HCT116 (cell line): ENCODE measurements at regions not wholly inside any gene's neighbourhood (a gene's known extent, or its start where the extent isn't known, plus 50 kb on each side); places are given as distances from the start of the nearest gene placed in this dataset.

Source experiments
- ATAC-seq: fragments of 200-7000 bp; cut with Tn5 transposase; 2 replicates; pipeline ENCODE4 v1.9.1; 2020; ENCODE audit warnings: mild to moderate bottlenecking, moderate library complexity
- BruUV-seq: library from RNA; stranded (reverse); fragments of 400-500 nt; replicated peaks from 2 replicates; lab custom pipeline; 2021; lab: Mats Ljungman, UMichigan
- CTCF ChIA-PET: fragments of 300-600 bp; sonication (Branson Sonifier 250); formaldehyde crosslinking; loops from one replicate; lab custom pipeline; 2021; ENCODE audit warnings: antibody characterized with exemption; lab: Charles Lee
- POLR2A ChIA-PET: fragments of 300-600, 350-600 bp; sonication (Branson Sonifier 250); formaldehyde crosslinking; loops from one replicate; lab custom pipeline; 2021; ENCODE audit warnings: antibody characterized with exemption; lab: Charles Lee
- RAD21 ChIA-PET, 2 experiments: fragments of 300-600 bp; sonication (Branson Sonifier 250); formaldehyde crosslinking; loops; one replicate each; lab custom pipeline; 2023; ENCODE audit warnings: low total read pairs in 2 of 2; ENCODE audit not compliant: uncharacterized antibody in 2 of 2, unreplicated experiment in 2 of 2, low non-redundant PET in 1 of 2; lab: Charles Lee
- DNase-seq: peaks from one replicate; pipeline ENCODE4 v3.0.0-alpha.2; 2010; ENCODE audit warnings: low read depth, low spot score
- H2AFZ ChIP-seq: fragments of 200-600 bp; shearing (Covaris generic), sonication (generic); 2 replicates; pipeline ENCODE4 v1.6.1; 2017; ENCODE audit warnings: low read depth, mixed run types, mixed read lengths, antibody characterized with exemption, low read length; ENCODE audit not compliant: poor library complexity, severe bottlenecking
- H3K27ac ChIP-seq: 2 replicates; pipeline ENCODE4 v1.5.1; 2012; ENCODE audit warnings: low read depth, low read length
- H3K27me3 ChIP-seq: fragments of 200-600 bp; sonication (generic); 2 replicates; pipeline ENCODE4 v1.6.1; 2016; ENCODE audit warnings: mixed run types, low read length, mixed read lengths; ENCODE audit not compliant: insufficient read depth
- H3K36me3 ChIP-seq, 2 experiments: fragments of 200-500 bp in 1 of 2; fragments of 200-600 bp in 1 of 2; sonication (Bioruptor generic) in 1 of 2; sonication (generic) in 1 of 2; 2 replicates each; pipeline versions ENCODE4 v1.5.1 to v1.6.1; 2014 to 2016; ENCODE audit warnings: low read length in 2 of 2, inconsistent platforms in 1 of 2, mixed read lengths in 1 of 2, mixed run types in 1 of 2; ENCODE audit not compliant: insufficient read depth in 2 of 2, control insufficient read depth in 1 of 2
- H3K4me1 ChIP-seq, 2 experiments: fragments of 200-600 bp in 1 of 2; sonication (generic) in 1 of 2; 2 replicates each; pipeline versions ENCODE4 v1.5.1 to v1.6.1; 2012 to 2017; ENCODE audit warnings: low read length in 2 of 2, inconsistent platforms in 1 of 2, mild to moderate bottlenecking in 1 of 2, mixed read lengths in 1 of 2, mixed run types in 1 of 2, moderate library complexity in 1 of 2; ENCODE audit not compliant: insufficient read depth in 2 of 2, control insufficient read depth in 1 of 2
- H3K4me2 ChIP-seq: fragments of 200-600 bp; sonication (generic); 2 replicates; pipeline ENCODE4 v1.6.1; 2017; ENCODE audit warnings: mixed run types, low read length, mixed read lengths
- H3K4me3 ChIP-seq, 2 experiments: fragments of 200-600 bp in 1 of 2; sonication (generic) in 1 of 2; replicated peaks in 1 of 2; 2 replicates each; pipeline ENCODE4 v1.5.1; 2011 to 2016; ENCODE audit warnings: low read length in 2 of 2, control low read depth in 1 of 2, low read depth in 1 of 2, mild to moderate bottlenecking in 1 of 2, mixed read lengths in 1 of 2, mixed run types in 1 of 2
- H3K79me2 ChIP-seq: fragments of 200-600 bp; sonication (generic); 2 replicates; pipeline ENCODE4 v1.6.1; 2017; ENCODE audit warnings: mild to moderate bottlenecking, mixed run types, low read length, moderate library complexity, mixed read lengths; ENCODE audit not compliant: insufficient read depth
- H3K9ac ChIP-seq: fragments of 200-600 bp; sonication (generic); 2 replicates; pipeline ENCODE4 v1.6.1; 2016; ENCODE audit warnings: low read length, mixed read lengths
- H3K9me2 ChIP-seq: fragments of 200-600 bp; sonication (generic), shearing (Covaris generic); 2 replicates; pipeline ENCODE4 v1.6.1; 2017; ENCODE audit warnings: mixed run types, mild to moderate bottlenecking, moderate library complexity; ENCODE audit not compliant: insufficient read depth
- H3K9me3 ChIP-seq, 2 experiments: fragments of 200-500 bp in 1 of 2; fragments of 200-600 bp in 1 of 2; sonication (Bioruptor generic) in 1 of 2; sonication (generic) in 1 of 2; 2 replicates each; pipeline ENCODE4 v1.6.1; 2014 to 2017; ENCODE audit warnings: low read length in 2 of 2, mixed read lengths in 2 of 2, inconsistent platforms in 1 of 2, low read depth in 1 of 2, mild to moderate bottlenecking in 1 of 2, mixed run types in 1 of 2, moderate library complexity in 1 of 2; ENCODE audit not compliant: control insufficient read depth in 1 of 2, insufficient read depth in 1 of 2
- H4K20me1 ChIP-seq: fragments of 200-600 bp; sonication (generic), shearing (Covaris generic); 2 replicates; pipeline ENCODE4 v1.6.1; 2017; ENCODE audit warnings: mixed run types, mild to moderate bottlenecking, moderate library complexity; ENCODE audit not compliant: insufficient read depth
- ATF3 ChIP-seq: IDR thresholded peaks from 2 replicates; pipeline ENCODE4 v1.6.1; 2012
- CBX3 ChIP-seq: IDR thresholded peaks from 2 replicates; pipeline ENCODE4 v1.6.1; 2012; ENCODE audit warnings: low read depth
- CEBPB ChIP-seq: IDR thresholded peaks from 2 replicates; pipeline ENCODE4 v1.6.1; 2012; ENCODE audit warnings: low read depth
- CTCF ChIP-seq, 3 experiments: fragments of 200-600 bp in 1 of 3; sonication (generic) in 1 of 3; IDR thresholded peaks in 2 of 3; conservative IDR thresholded peaks in 1 of 3; 2 replicates each; pipeline ENCODE4 v1.5.1; 2012 to 2017; ENCODE audit warnings: low read depth in 2 of 3, low read length in 2 of 3, antibody characterized with exemption in 1 of 3, borderline replicate concordance in 1 of 3, control low read depth in 1 of 3, mild to moderate bottlenecking in 1 of 3, mixed read lengths in 1 of 3, mixed run types in 1 of 3, moderate library complexity in 1 of 3; ENCODE audit not compliant: insufficient read depth in 1 of 3
- EGR1 ChIP-seq: IDR thresholded peaks from 2 replicates; pipeline ENCODE4 v1.6.1; 2012; ENCODE audit warnings: low read depth
- EZH2 ChIP-seq: fragments of 200-600 bp; sonication (generic); IDR thresholded peaks from 2 replicates; pipeline ENCODE4 v1.6.1; 2017; ENCODE audit warnings: antibody characterized with exemption, mixed run types
- EZH2phosphoT487 ChIP-seq: fragments of 200-600 bp; IDR thresholded peaks from 2 replicates; pipeline ENCODE4 v1.6.1; 2018; ENCODE audit warnings: antibody characterized with exemption, borderline replicate concordance
- FOSL1 ChIP-seq: IDR thresholded peaks from 2 replicates; pipeline ENCODE4 v1.6.1; 2012; ENCODE audit warnings: low read depth
- JUND ChIP-seq: IDR thresholded peaks from 2 replicates; pipeline ENCODE4 v1.6.1; 2012
- POLR2A ChIP-seq: IDR thresholded peaks from 2 replicates; pipeline ENCODE4 v1.7.0; 2011; ENCODE audit warnings: borderline replicate concordance; ENCODE audit not compliant: insufficient read depth, insufficient read length; ENCODE audit errors: extremely low read depth
- POLR2AphosphoS5 ChIP-seq: IDR thresholded peaks from 2 replicates; pipeline ENCODE4 v1.6.1; 2011; ENCODE audit warnings: mild to moderate bottlenecking, low read depth, low read length, moderate library complexity
- RAD21 ChIP-seq: IDR thresholded peaks from 2 replicates; pipeline ENCODE4 v1.6.1; 2012; ENCODE audit warnings: low read depth, mild to moderate bottlenecking
- SIN3A ChIP-seq: IDR thresholded peaks from 2 replicates; pipeline ENCODE4 v1.6.1; 2012; ENCODE audit warnings: low read depth
- SP1 ChIP-seq: IDR thresholded peaks from 2 replicates; pipeline ENCODE4 v1.6.1; 2012; ENCODE audit warnings: low read depth
- SRF ChIP-seq: IDR thresholded peaks from 2 replicates; pipeline ENCODE4 v1.6.1; 2012; ENCODE audit warnings: low read depth
- TCF7L2 ChIP-seq: IDR thresholded peaks from 2 replicates; pipeline ENCODE4 v1.7.0; 2011; ENCODE audit warnings: borderline replicate concordance, inconsistent platforms; ENCODE audit not compliant: insufficient read depth, insufficient read length; ENCODE audit errors: extremely low read depth
- ZFX ChIP-seq: fragments of 450-650 bp; IDR thresholded peaks from 2 replicates; pipeline ENCODE4 v1.6.1; 2017
- ZNF274 ChIP-seq: fragments of 200-500 bp; sonication (Bioruptor generic); IDR thresholded peaks from 2 replicates; pipeline ENCODE4 v1.6.1; 2014; ENCODE audit warnings: mild to moderate bottlenecking, low read depth, low read length, inconsistent platforms
- intact Hi-C: fragments of 100-400 bp; cut with micrococcal nuclease; formaldehyde crosslinking; loops from 2 replicates; pipeline ENCODE4 v1.10.0; 2022
- TF ChIP-seq, protein P1 (sequence below): IDR thresholded peaks from 2 replicates; pipeline ENCODE4 v1.6.1; 2011; ENCODE audit warnings: mild to moderate bottlenecking, low read length, moderate library complexity; ENCODE audit not compliant: insufficient replicate concordance; ENCODE audit errors: extremely low read depth

DNA sequence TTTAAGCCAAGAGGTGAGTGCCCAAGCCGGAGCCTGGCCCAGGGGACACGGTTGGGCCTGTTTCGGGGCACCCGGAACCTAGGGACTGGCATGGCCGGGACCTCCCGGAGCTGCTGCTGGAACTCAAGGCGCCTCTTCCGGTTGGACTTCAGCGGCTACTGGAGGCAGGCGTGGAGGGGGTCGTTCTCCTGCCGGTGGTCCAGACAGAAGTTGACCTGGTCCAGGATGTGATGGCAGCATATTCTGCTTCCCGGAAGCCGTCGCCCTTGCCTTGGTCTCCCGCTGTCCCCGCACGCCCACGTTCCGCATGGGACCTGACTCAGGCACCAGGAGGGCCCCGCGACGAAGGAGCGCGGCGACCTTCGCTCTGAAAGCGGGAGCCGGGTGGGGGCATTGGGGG lies 240.8 kb downstream of the FOXA2 start:
- BruUV-seq = no TSS peak
- peaks cover 2 to 16% of the 10 kb centered on the region in 2 experiments; a peak in 2 of 4 replicates for H3K4me1 ChIP-seq
- H3K36me3 ChIP-seq = no peaks in the 10 kb centered on the region
- CTCF ChIA-PET = no interaction called here
- no peak overlapping the region for H3K4me2 ChIP-seq
- intact Hi-C loops = loop anchor here (5.0 kb wide), 1 partner anchor 34 kb away; no protein-coding TSS in a partner anchor
- no peaks in the 10 kb centered on the region for H3K9me3 ChIP-seq
- no peaks in the 10 kb centered on the region for H4K20me1 ChIP-seq
- H3K27me3 ChIP-seq = no peaks in the 10 kb centered on the region
- no peaks in the 10 kb centered on the region for H3K79me2 ChIP-seq
- no peak for TF ChIP-seq POLR2A
- H3K9me2 ChIP-seq = no peaks in the 10 kb centered on the region
- H3K4me3 ChIP-seq = no peak overlapping the region
- POLR2A ChIA-PET = no interaction called here
- no peak overlapping the region for H2AFZ ChIP-seq
- DNase-seq (no peak), ATAC-seq (no peak)
- H3K9ac ChIP-seq = no peak overlapping the region
- RAD21 ChIA-PET = no interaction called here
- no peak overlapping the region for H3K27ac ChIP-seq

DNA sequence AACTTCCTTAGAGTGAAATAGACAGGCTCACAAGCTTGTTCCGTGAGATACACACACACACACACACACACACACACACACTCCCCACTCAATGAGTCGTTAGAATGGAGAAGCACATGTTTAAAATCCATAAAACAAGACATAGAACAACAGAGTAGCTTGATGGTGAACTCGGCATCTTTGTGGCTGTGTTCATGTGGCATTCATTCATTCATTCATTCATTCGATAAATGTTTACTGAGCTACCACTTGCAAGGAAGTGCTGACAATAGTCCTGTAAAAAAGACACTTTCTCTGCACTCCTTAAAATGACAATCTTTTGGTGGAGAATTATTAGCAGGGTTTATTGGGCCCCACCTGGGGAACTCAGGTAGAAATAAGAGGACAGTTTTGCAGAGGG lies 242.0 kb downstream of the FOXA2 start:
- Histone ChIP-seq H3K79me2 (no peaks in the 10 kb centered on the region), H3K4me3 (no peak overlapping the region), H3K27ac (no peak overlapping the region), H3K36me3 (no peaks in the 10 kb centered on the region), H2AFZ (no peak overlapping the region), H4K20me1 (no peaks in the 10 kb centered on the region), H3K4me2 (no peak overlapping the region), H3K9ac (no peak overlapping the region), H3K4me1 (peaks cover 2 to 16% of the 10 kb centered on the region in 2 experiments; a peak in 2 of 4 replicates), H3K9me2 (no peaks in the 10 kb centered on the region), H3K27me3 (no peaks in the 10 kb centered on the region), H3K9me3 (no peaks in the 10 kb centered on the region)
- no TSS peak for BruUV-seq
- no peak for DNase-seq
- ChIA-PET RAD21 (interaction anchor here in 1 of 2 experiments (1.4 kb wide), 1 partner anchor 343 kb away, joined by 3 read pairs; no protein-coding TSS in a partner anchor), CTCF (interaction anchor here (1.2 to 5.7 kb wide), 3 partner anchors 244 to 709 kb away, joined by 3 to 79 read pairs (median 72); no protein-coding TSS in a partner anchor), POLR2A (interaction anchor here (0.6 kb wide), 1 partner anchor 115 kb away, joined by 3 read pairs; no protein-coding TSS in a partner anchor)
- no peak for ATAC-seq
- intact Hi-C loops = loop anchor here (5.0 kb wide), 1 partner anchor 35 kb away; no protein-coding TSS in a partner anchor
- TF ChIP-seq ATF3 (no peak), TCF7L2 (no peak), RAD21 (no peak), CTCF (IDR thresholded peaks at IDR 0.05 in 2 of 3, conservative IDR thresholded peaks at IDR 0.05 in 1 of 3; ENCODE audit: borderline replicate concordance in 1 of 3, insufficient read depth in 1 of 3, low read depth in 2 of 3, low read length in 2 of 3) (no peak), JUND (no peak), EZH2phosphoT487 (no peak), POLR2A (no peak), EZH2 (no peak), ZFX (no peak), SP1 (no peak), CBX3 (no peak), SRF (no peak), SIN3A (no peak), POLR2AphosphoS5 (no peak), ZNF274 (no peak), FOSL1 (no peak), EGR1 (no peak), CEBPB (no peak)
- TF ChIP-seq, protein P1, sequence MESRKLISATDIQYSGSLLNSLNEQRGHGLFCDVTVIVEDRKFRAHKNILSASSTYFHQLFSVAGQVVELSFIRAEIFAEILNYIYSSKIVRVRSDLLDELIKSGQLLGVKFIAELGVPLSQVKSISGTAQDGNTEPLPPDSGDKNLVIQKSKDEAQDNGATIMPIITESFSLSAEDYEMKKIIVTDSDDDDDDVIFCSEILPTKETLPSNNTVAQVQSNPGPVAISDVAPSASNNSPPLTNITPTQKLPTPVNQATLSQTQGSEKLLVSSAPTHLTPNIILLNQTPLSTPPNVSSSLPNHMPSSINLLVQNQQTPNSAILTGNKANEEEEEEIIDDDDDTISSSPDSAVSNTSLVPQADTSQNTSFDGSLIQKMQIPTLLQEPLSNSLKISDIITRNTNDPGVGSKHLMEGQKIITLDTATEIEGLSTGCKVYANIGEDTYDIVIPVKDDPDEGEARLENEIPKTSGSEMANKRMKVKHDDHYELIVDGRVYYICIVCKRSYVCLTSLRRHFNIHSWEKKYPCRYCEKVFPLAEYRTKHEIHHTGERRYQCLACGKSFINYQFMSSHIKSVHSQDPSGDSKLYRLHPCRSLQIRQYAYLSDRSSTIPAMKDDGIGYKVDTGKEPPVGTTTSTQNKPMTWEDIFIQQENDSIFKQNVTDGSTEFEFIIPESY = no peak
